ENCODE measurements at regions not wholly inside any gene's neighbourhood (a gene's known extent, or its start where the extent isn't known, plus 50 kb on each side); places are given as distances from the start of the nearest gene placed in this dataset.

- no peak for DNase-seq (ENCODE audit: low read depth)
- H3K4me3 ChIP-seq (ENCODE audit: low read length) = no peak overlapping the region
- TF ChIP-seq CTCF (conservative IDR thresholded peaks at IDR 0.05; ENCODE audit: low read depth, low read length) = no peak
These were observed 77.2 kb upstream of the PRICKLE1 start for GRCh38 chr12:42666671-42667243.

GRCh38 chr12:42663621-42664020 lies 74.1 kb upstream of the PRICKLE1 start:
- no peak overlapping the region for H3K4me3 ChIP-seq (ENCODE audit: low read length)
- no peak for TF ChIP-seq CTCF (conservative IDR thresholded peaks at IDR 0.05; ENCODE audit: low read depth, low read length)
- DNase-seq (ENCODE audit: low read depth) = no peak

GRCh38 chr12:42660968-42661937 lies 71.7 kb upstream of the PRICKLE1 start:
- no peak overlapping the region for H3K4me3 ChIP-seq (ENCODE audit: low read length)
- no peak for DNase-seq (ENCODE audit: low read depth)
- TF ChIP-seq CTCF (conservative IDR thresholded peaks at IDR 0.05; ENCODE audit: low read depth, low read length) = no peak

GRCh38 chr12:42660117-42660516 lies 70.6 kb upstream of the PRICKLE1 start:
- DNase-seq (ENCODE audit: low read depth) = no peak
- H3K4me3 ChIP-seq (ENCODE audit: low read length) = no peak overlapping the region
- no peak for TF ChIP-seq CTCF (conservative IDR thresholded peaks at IDR 0.05; ENCODE audit: low read depth, low read length)

- no peak overlapping the region for H3K4me3 ChIP-seq (ENCODE audit: low read length)
- DNase-seq (ENCODE audit: low read depth) = no peak
- TF ChIP-seq CTCF (conservative IDR thresholded peaks at IDR 0.05; ENCODE audit: low read depth, low read length) = no peak
These were observed 62.5 kb upstream of the PRICKLE1 start for GRCh38 chr12:42652048-42652447.

- TF ChIP-seq CTCF (conservative IDR thresholded peaks at IDR 0.05; ENCODE audit: low read depth, low read length) = no peak
- no peak for DNase-seq (ENCODE audit: low read depth)
- no peak overlapping the region for H3K4me3 ChIP-seq (ENCODE audit: low read length)
These were observed 58.5 kb upstream of the PRICKLE1 start for GRCh38 chr12:42648061-42648460.

All from retinal pigment epithelial cell (primary cell).